GM18909 (cell line): ENCODE measurements at regions not wholly inside any gene's neighbourhood (a gene's known extent, or its start where the extent isn't known, plus 50 kb on each side); places are given as distances from the start of the nearest gene placed in this dataset.
"Not testable (repeated sequence)": the region's sequence is repeated elsewhere in the genome, so short reads cannot be mapped to it uniquely, and the experiment has no call there.

Experiments
- ATAC-seq: cut with Tn5 transposase; IDR thresholded peaks from one replicate; pipeline ENCODE4 v1.9.1; 2021; ENCODE audit warnings: mild to moderate bottlenecking; ENCODE audit not compliant: unreplicated experiment, poor library complexity

DNA sequence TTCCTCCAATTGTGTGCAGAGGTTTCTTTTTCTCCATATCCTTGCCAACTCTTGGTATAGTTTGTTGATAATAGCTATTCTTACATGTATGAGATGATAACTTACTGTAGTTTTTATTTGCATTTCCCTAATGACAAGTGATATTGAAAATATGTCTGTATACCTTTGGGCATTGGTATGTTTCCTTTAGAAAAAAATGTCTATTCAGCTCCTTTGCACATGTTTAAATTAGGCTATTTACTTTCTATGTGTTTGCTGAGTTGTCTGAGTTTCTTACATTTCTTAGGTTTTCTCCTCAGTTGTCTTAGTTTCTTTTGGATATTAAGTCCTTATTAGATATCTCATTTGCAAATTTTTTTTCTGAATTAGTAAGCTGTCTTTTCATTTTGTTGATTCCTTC is 487.3 kb upstream of the EPHA5 start:
- ATAC-seq, result no peak

DNA sequence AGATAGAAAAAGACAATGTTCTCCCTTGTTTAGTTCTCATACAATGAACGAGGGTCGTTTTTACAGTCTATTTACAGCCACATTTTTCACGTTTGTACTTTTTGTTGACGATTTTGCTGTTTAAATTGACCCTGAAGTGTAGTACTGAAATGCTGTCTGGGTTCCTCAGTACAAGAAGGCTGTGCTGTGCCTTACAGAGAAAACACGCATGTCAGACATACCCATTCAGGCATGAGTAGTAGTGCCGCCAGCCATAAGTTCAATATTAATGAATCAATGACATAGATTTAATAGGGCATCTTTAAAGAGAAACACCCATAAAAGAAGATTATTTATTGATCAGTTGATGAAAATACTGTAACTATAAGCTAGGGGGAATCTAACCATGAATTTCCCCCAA is 459.8 kb upstream of the EPHA5 start:
- no peak for ATAC-seq

DNA sequence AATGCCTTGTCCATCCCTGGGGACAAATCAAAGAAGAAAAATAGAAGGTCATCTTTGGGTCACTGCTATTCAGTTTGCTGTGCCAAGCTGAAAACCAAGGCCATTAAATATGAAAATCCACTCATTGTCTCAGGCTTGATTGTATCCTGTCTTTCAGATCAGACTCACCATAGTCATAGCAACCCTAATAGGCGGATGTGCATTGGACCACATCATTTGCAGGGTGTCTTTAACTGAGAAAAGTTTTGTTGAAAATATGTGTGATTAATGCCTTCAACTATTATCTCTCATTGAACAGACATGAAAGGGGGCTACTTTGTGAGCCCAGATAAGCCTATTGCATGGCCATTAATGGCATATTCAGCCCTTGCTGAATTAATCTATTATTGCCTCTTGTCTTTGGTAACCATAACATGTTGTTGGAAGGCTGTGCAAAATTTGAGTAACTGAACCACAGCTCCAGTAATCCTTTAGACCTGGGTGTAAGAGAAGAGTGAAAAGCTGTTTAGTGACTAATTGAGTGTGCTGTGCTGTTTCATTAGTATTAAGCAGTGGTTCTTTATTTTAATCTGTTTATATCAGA is 453.6 kb upstream of the EPHA5 start:
- no peak for ATAC-seq

DNA sequence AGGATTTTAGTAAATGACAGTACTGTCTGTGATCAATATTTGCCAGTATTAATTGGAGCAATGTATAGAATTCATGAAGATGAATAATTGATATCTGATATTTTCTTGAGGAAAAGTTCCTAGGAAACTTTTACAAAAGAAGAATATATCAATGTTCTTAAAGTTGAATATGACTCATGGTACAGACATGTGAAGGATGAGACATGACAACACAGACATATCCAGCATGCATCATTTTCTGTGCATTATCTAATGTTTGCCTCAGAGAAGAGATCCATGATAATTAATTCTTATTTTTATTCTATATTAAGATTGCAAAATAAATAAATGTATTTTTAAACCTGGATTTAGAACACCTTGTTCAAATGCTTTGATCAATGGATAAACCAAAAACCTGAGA is 452.9 kb upstream of the EPHA5 start:
- ATAC-seq, result no peak

DNA sequence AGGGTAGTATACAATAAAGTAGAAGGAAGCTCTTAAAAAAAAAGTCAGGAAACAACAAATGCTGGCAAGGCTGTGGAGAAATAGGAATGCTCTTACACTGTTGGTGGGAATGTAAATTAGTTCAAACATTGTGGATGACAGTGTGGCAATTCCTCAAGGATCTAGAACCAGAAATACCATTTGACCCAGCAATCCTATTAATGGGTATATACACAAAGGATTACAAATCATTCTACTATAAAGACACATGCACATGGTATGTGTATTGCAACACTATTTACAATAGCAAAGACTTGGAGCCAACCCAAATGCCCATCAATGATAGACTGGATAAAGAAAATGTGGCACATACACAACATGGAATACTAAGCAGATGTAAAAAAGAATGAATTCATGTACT is 444.9 kb upstream of the EPHA5 start:
- not testable (repeated sequence) for ATAC-seq

DNA sequence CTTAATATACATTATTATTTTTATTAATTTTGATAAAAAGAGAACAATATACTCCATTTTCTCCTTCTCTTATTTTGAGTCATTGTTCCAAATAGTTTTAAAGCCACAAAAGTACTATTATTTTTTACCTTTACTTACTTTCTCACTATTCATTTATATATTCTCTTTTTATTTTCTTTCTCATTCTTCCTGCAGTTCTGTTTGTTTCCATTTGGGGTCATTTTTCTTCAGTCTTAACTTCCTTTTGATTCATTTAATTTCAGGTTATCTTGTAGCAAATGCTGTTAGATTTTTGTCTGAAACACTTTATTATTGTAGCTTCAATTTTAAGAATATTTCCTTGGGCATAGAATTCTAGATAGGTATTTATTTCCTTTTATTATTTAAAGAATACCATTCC is 438.6 kb upstream of the EPHA5 start:
- ATAC-seq, result no peak

DNA sequence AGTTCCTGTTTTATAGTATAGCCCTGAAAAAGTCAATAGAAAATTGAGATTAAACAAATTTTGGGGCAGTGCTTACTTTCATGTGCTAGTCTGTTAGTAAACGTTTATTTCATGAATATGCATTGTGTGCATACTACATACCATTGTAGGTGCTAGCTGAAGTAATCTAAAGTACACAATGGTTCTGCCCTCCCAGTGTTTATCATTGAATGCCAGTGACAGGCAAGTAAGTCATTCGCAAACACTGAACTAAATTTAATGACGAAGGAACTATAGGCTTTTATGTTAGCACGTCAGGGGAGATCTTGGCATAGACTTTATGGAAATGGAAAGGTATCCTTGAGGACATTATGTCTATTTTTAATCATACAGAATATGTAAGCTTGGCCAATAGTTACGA is 426.9 kb upstream of the EPHA5 start:
- no peak for ATAC-seq

DNA sequence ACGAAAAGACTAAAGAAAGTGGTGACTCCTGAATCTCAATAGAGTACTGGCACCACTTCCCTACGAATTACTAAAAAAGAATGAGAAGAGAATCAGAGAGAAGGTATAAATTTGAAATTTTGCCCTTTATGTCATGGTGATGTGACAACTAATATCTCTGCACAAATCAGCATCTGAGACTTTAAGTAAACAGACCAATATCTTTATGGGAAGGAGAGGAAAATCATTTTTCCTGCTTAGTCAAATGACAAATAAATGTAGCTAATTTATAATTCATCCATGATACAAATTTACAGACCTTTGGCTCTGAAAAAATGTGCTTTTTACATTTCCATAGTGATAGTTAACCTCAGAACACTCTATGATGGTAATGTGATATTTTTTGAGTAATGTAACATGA is 424.8 kb upstream of the EPHA5 start:
- ATAC-seq, result no peak

DNA sequence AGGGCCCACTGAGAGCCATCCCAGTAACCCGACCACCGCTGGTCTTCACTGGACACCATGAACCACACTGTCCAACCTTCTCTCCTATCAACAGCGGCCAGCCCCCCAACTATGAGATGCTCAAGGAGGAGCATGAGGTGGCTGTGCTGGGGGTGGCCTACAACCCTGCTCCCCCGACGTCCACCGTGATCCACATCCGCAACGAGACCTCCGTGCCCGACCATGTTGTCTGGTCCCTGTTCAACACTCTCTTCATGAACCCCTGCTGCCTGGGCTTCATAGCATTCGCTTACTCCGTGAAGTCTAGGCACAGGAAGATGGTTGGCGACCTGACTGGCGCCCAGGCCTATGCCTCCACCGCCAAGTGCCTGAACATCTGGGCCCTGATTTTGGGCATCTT is 423.8 kb upstream of the EPHA5 start:
- no peak for ATAC-seq

DNA sequence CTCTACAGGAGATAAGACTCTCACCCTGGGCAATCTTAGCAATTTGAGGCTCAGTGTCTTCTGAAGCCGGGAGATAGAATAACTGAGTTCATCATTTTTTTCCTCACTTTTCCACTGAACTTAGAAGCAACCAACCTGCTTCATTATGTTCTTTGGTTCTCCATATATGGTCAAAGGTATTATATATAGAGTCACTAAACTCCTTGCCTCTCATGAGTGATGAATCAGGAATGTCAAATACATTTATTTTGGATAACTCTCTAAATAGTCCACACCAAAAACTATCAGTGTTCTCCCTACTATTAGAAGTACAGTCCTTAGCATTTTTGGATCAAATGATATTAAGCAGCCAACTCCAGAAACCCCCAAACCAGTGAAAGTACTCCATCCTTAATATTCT is 421.5 kb upstream of the EPHA5 start:
- ATAC-seq, result no peak

DNA sequence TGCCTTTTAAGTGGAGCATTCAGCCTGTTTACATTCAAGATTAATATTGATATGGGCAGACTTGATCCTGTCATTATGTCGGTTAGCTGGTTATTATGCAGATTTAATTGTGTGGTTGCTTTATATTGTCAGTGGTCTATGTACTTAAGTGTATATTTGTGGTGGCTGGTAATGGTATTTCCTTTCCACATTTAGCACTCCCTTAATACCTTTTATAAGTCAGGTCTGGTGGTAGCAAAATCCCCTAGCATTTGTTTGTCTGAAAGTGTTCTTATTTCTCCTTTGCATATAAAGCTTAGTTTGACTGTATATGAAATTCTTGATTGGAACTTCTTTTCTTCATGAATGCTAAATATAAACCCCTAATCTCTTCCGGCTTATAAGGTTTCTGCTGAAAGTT is 403.7 kb upstream of the EPHA5 start:
- ATAC-seq, result no peak

DNA sequence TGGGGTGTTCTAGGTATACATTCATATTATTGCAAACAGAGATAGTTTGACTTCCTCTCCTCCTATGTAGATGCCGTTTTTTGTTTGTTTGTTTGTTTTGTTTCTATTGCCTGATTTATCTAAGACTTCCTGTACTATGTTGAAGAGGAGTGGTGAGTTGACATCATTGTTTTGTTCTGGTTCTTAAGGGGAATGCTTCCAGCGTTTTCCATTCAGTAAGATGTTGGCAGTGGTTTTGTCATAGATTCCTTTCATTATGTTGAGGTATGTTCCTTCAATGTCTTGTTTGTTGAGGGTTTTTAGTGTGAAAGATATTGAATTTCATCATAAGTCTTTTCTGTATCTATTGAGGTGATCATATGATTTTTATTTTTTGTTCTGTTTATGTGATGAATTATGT is 401.6 kb upstream of the EPHA5 start:
- ATAC-seq, result no peak

DNA sequence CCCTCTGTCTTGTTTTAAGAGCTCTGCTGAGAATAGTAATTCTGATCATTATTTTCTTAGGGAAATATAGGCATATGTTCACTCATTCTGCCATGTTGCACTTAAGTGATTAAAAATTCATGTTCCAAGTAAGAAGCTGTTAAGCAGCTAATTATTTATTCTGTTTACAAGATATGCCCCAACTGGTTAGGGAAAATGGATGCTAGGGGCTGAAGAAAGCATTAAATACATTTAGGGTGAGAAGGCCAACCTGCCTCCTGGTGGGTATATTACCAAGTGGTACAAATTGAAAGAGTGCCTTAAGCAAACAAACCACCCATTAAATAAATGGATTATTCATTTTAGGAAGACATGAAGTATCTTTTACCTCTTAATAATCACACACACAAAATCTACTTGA is 392.6 kb upstream of the EPHA5 start:
- no peak for ATAC-seq

DNA sequence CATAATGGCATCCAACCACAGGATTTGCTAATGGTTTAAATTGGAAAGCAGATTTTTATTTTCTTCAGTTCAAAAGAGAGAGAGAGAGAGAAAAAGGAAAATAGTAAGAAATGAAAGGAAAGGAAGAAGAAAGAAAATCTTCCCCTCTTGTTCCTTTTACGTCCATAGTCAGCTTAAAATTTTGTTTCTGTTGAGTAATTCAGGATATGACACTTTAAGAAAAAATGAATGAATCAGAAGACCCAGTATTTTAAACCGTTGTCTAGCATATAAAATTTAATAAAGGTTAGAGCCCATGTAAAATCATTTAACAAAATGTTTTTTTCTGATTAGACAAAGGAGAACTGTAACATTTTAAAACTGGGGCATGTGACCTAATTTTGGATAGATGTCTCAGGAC is 391.8 kb upstream of the EPHA5 start:
- no peak for ATAC-seq

DNA sequence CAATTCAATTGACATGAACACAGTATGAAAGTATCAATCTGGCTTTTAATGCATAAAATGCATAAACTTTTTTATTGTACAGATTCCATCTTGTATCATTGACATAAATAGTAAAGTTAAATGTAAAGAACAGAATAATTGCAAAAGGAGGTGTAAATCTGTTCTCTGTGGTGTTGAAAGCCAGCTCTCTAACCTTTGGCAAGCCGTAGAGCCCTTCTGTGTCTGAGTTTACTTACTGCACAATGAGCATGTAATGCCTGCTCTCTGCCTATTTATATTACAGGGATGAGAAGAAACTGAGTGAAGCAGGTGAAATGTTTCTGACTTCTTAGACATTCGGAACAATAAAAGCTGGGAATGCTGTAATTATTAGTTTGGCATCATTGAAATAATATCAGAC is 389.3 kb upstream of the EPHA5 start:
- ATAC-seq, result no peak

DNA sequence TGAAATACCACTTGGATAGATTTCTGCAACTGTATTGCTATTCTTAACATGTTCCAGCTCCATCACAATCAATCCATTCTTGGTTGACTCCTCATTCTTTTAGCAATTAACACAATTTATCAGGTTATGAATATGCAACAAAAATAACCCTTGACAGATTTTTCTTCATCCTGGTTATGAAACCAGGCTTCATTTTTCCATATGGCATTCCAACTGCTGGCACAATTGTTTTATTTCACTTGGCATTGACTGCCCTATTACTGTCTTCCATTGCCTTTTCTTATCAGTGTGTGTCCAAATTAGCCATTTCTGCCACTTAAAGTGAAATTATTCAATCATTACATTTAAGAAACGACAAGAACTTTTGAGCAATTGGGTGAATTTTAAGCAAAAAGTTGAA is 388.8 kb upstream of the EPHA5 start:
- no peak for ATAC-seq

DNA sequence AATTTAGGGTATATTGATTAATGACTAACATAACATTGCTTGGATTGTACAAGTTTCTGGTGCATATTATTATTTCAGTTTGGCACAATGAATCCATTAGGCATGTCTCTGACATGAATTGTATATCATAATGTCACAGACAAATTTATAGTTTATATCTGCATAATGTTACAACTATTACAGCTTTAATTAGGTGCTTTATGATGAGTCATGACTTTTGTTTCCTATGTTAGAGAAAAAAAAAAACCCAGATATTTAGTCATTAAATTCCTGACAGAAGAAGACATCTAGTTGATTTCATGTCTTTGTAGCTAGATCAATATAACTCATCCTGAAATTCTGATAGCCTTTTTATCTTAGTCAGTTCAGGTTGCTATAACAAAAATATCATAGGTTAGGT is 385.7 kb upstream of the EPHA5 start:
- no peak for ATAC-seq

DNA sequence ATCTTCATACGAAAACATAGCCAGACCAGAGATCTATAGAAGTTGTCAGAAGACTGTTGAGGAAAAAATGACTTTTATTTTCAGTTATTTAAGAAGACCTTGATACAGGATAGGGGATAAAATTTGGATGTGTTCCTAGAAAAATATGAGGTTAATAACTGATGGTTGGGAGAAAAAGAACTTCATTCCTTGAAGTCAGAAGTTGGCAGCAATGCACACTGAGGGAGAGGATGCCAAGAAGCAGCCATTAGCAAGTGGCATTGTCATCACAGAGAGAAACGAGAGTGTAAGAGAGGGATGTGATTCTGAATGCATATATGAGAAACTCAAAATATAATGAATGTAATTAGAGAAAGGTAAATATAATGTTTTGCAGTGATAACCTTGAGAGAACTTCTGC is 382.1 kb upstream of the EPHA5 start:
- ATAC-seq, result no peak

DNA sequence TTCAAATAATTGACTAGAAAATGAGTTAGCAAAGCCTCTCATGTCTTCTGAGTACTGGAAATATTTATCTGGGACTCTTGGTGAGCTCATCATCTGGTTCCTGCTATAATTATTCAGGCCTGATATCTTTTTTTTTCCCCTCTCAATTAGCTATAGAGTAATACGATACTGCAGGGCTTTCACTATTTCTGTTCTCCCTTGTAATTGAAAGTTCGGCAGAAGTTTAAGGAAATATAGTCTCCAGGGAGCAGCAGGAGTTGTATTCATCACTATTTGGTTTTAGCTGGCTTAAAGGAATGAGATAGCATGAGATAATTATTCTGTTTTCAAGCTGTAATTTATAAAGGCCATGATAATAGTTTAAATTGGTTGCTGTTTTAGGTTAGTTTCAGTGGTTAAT is 378.6 kb upstream of the EPHA5 start:
- ATAC-seq, result no peak

DNA sequence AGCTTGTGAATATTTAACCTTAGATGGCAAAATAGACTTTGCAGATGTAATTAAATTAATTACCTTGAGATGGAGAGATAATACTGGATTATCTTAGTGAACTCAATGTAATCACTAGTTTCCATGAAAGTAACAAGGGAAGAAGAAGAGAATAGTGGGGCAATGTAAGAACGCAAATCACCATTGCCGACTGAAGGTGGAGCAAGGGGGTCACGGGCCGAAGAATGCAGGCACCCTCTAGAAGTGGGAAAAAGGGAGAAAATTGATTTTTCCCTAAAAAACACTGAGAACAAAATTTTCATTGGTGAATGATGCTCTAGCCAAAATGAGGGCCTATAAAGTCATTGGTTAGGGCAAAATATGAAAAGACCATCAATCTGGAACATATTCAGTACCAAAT is 375.6 kb upstream of the EPHA5 start:
- no peak for ATAC-seq

DNA sequence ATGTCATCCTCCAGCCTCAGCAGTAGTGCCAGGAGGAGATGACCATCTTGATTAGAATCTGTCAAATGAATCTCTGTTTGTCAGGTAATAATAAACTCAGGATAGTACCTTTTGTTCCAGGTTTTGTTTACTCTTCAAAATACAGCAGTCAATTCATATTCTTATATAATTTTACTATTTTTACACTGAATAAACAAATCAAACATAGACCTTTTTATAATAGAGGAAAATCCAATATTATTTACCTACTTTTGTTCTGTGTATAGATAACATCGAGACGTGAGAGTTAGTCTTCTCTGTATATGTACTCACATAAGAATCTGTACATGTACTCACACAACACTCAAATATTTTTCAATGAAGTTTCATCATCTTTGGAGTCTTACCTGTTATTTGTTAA is 365.4 kb upstream of the EPHA5 start:
- no peak for ATAC-seq

DNA sequence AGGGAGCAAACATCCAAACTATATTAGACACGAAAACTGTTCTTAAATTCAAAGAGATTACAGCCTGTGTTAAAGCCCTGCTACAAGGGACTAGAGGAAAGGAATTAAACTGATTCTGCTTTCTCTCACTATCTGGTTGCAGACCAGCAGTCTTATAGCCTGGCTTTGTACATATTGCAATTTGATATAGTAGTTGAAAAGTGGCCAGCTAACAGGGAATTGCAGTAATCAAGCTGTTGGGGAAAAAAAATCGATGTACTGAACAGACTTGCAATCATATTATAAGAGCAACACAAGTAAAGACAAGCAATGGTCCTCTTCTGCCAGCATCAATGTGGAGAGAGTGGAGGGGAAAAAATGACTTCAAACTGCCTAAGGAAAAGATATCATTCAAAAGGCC is 364.4 kb upstream of the EPHA5 start:
- no peak for ATAC-seq

DNA sequence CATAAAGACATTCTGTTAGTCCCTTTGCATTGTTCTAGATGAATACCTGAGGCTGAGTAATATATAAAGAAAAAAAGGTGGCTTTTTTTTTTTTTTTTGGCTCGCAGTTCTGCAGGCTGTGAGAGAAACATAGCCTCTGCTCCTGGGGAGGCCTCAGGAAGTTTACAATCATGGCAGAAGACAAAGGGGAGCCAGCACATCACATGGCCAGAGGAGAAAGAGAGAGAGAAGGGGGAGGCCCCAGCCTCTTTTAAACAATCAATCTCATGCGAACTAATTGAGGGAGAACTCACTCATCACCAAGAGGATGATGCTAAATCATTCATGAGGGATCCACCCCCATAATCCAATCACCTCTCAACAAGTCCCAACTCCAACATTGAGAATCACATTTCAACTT is 364.0 kb upstream of the EPHA5 start:
- ATAC-seq, result no peak
